Kidney (tissue), 13 donors: ENCODE measurements at regions not wholly inside any gene's neighbourhood (a gene's known extent, or its start where the extent isn't known, plus 50 kb on each side); places are given as distances from the start of the nearest gene placed in this dataset.

Source experiments
- DNase-seq, 5 donors: peaks; one replicate each; pipeline ENCODE4 v3.0.0-alpha.2; 2013 to 2020
- FAIRE-seq: peaks from 2 replicates; lab custom pipeline; 2012; peaks lifted over from hg19 to GRCh38; lab: Jason Lieb, UNC
- H3K27ac ChIP-seq, 2 donors: one replicate each; pipeline ENCODE4 v1.7.0; 2013; ENCODE audit warnings: low read depth in 2 of 2, low read length in 2 of 2, inconsistent platforms in 1 of 2
- H3K27me3 ChIP-seq: one replicate; pipeline ENCODE4 v1.7.1; 2013; ENCODE audit warnings: low read length, inconsistent platforms; ENCODE audit not compliant: control insufficient read depth, insufficient read depth
- H3K36me3 ChIP-seq, 3 donors: one replicate each; pipeline versions ENCODE4 v1.7.0 to v1.7.1; 2013; ENCODE audit warnings: low read length in 3 of 3, control low read depth in 1 of 3, inconsistent platforms in 1 of 3; ENCODE audit not compliant: insufficient read depth in 3 of 3, control insufficient read depth in 2 of 3
- H3K4me1 ChIP-seq, 3 donors: one replicate each; pipeline versions ENCODE4 v1.7.0 to v1.7.1; 2013; ENCODE audit warnings: low read length in 3 of 3, inconsistent platforms in 1 of 3, low read depth in 1 of 3; ENCODE audit not compliant: control insufficient read depth in 2 of 3, insufficient read depth in 2 of 3
- H3K4me3 ChIP-seq, 3 donors: one replicate each; pipeline versions ENCODE4 v1.7.0 to v1.8.1; 2013; ENCODE audit warnings: low read length in 3 of 3, control low read depth in 1 of 3, inconsistent platforms in 1 of 3
- H3K9ac ChIP-seq, 3 donors: one replicate each; pipeline versions ENCODE4 v1.7.0 to v1.7.1; 2013; ENCODE audit warnings: low read length in 3 of 3, control low read depth in 1 of 3, inconsistent platforms in 1 of 3
- H3K9me3 ChIP-seq, 3 donors: one replicate each; pipeline versions ENCODE4 v1.7.0 to v1.7.1; 2013; ENCODE audit warnings: low read length in 3 of 3, control low read depth in 1 of 3, inconsistent platforms in 1 of 3; ENCODE audit not compliant: control insufficient read depth in 2 of 3, insufficient read depth in 1 of 3
- intact Hi-C: fragments of 100-400 bp; cut with DNase I; formaldehyde crosslinking; loops from one replicate; pipeline ENCODE4 v1.11.1; 2022
- TF ChIP-seq, protein P1 (sequence below): IDR thresholded peaks from 3 replicates; pipeline ENCODE4 v1.5.1; 2012; ENCODE audit warnings: mild to moderate bottlenecking, moderate library complexity, borderline replicate concordance; ENCODE audit not compliant: insufficient read depth; ENCODE audit errors: extremely low read depth
- donor health status: control.
- donor health status: control.
- donor health status: control.
- donor health status: control.
- donor health status: control.
- donor health status: DM: yes; HTN: yes; CAD: no.
- donor health status: Normal renal cell carcinoma (clear cell type).

DNA sequence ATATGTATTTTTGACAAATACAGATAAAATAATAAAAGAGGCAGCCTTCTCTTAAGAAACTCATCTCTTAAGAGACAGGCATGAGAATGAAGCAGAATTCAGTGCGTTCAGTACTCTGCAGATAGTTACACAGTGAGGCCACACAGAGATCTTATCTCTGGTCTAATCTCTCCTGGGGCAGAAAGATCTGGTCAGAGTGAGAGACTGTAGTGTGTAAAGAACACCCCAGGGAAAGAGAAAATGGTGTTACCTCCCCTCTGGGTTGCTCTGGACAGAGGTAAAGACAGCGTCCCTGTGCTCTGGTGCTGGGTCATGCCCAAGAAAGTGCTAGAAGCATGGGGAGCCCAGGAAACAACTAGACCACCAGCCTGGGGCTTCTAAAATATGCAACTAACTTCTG lies 216.3 kb downstream of the SIPA1L2 start:
- intact Hi-C loops: no loop called here
- no peak for FAIRE-seq

GRCh38 chr1:232409584-232409983 lies 220.3 kb downstream of the SIPA1L2 start:
- Histone ChIP-seq H3K9ac (no peak overlapping the region), H3K36me3 (no peaks in the 10 kb centered on the region), H3K27me3 (no peaks in the 10 kb centered on the region), H3K27ac (no peak overlapping the region), H3K4me3 (no peak overlapping the region), H3K9me3 (peaks cover 0 to 5% (median 4%) of the 10 kb centered on the region in 3 donors), H3K4me1 (no peaks in the 10 kb centered on the region)
- TF ChIP-seq, protein P1, sequence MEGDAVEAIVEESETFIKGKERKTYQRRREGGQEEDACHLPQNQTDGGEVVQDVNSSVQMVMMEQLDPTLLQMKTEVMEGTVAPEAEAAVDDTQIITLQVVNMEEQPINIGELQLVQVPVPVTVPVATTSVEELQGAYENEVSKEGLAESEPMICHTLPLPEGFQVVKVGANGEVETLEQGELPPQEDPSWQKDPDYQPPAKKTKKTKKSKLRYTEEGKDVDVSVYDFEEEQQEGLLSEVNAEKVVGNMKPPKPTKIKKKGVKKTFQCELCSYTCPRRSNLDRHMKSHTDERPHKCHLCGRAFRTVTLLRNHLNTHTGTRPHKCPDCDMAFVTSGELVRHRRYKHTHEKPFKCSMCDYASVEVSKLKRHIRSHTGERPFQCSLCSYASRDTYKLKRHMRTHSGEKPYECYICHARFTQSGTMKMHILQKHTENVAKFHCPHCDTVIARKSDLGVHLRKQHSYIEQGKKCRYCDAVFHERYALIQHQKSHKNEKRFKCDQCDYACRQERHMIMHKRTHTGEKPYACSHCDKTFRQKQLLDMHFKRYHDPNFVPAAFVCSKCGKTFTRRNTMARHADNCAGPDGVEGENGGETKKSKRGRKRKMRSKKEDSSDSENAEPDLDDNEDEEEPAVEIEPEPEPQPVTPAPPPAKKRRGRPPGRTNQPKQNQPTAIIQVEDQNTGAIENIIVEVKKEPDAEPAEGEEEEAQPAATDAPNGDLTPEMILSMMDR: no peak
- intact Hi-C loops: no loop called here
- FAIRE-seq: no peak
- DNase-seq: no peak

More for the DNA sequence above, 216.3 kb downstream of the SIPA1L2 start:
- Histone ChIP-seq H3K36me3 (no peaks in the 10 kb centered on the region), H3K27me3 (no peaks in the 10 kb centered on the region), H3K9me3 (peaks cover 0 to 5% (median 4%) of the 10 kb centered on the region in 3 donors), H3K4me1 (peaks cover 0 to 3% (median 0%) of the 10 kb centered on the region in 3 donors), H3K4me3 (no peak overlapping the region), H3K27ac (no peak overlapping the region), H3K9ac (no peak overlapping the region)
- TF ChIP-seq, protein P1: no peak
- no peak for DNase-seq

GRCh38 chr1:232407120-232407519 lies 222.8 kb downstream of the SIPA1L2 start:
- H3K9me3 ChIP-seq: peaks cover 0 to 5% (median 4%) of the 10 kb centered on the region in 3 donors
- DNase-seq: no peak
- no peak overlapping the region for H3K9ac ChIP-seq
- H3K27ac ChIP-seq: no peak overlapping the region
- H3K4me3 ChIP-seq: no peak overlapping the region
- TF ChIP-seq, protein P1: no peak
- no peaks in the 10 kb centered on the region for H3K36me3 ChIP-seq
- intact Hi-C loops: no loop called here
- no peaks in the 10 kb centered on the region for H3K27me3 ChIP-seq
- FAIRE-seq: no peak
- no peaks in the 10 kb centered on the region for H3K4me1 ChIP-seq

DNA sequence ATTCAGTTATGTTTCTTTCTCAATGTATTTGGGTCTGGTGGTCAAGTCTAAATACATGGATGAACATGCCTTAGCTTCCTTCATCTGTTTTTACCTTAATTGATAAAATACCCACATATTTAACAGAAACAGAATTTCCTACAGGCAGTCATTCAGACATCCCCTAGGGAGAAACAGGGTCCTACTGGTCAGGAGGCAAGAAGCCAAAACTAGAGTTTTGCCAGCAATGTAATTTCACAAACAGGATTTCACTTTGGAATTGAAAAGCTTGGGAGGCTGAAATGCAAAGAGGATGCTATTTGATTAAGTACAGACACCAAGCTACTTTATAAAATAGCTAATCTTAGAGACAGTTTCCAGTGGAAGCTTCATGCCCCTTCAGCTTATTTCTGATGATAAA lies 224.2 kb downstream of the SIPA1L2 start:
- Histone ChIP-seq H3K9ac (no peak overlapping the region), H3K27me3 (no peaks in the 10 kb centered on the region), H3K4me1 (no peaks in the 10 kb centered on the region), H3K9me3 (peaks cover 0 to 5% (median 4%) of the 10 kb centered on the region in 3 donors), H3K36me3 (no peaks in the 10 kb centered on the region), H3K4me3 (no peak overlapping the region), H3K27ac (no peak overlapping the region)
- intact Hi-C loops: no loop called here
- DNase-seq: no peak
- FAIRE-seq: no peak
- TF ChIP-seq, protein P1: no peak
